ENCODE measurements at regions not wholly inside any gene's neighbourhood (a gene's known extent, or its start where the extent isn't known, plus 50 kb on each side); places are given as distances from the start of the nearest gene placed in this dataset.

DNA sequence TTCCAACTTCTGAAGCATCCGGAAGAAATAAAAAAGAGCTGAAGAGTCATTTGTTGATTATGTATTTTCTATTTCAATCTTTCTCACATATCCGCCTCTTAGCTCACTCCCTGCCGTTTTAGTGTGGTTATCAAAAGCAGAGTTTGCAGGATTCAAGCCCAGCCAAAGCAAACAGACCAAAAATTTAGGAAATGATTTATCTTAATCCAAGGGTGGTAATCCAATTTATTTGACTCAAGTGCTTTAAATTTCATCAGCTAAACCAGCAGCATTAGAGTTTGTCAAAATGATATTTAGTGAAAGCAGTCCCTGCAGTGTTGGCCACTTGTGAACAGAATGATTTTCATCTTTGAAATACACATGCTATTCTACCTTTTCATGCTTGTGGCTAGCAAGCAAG lies 129.3 kb upstream of the CCDC68 start:
- TF ChIP-seq, protein P1, sequence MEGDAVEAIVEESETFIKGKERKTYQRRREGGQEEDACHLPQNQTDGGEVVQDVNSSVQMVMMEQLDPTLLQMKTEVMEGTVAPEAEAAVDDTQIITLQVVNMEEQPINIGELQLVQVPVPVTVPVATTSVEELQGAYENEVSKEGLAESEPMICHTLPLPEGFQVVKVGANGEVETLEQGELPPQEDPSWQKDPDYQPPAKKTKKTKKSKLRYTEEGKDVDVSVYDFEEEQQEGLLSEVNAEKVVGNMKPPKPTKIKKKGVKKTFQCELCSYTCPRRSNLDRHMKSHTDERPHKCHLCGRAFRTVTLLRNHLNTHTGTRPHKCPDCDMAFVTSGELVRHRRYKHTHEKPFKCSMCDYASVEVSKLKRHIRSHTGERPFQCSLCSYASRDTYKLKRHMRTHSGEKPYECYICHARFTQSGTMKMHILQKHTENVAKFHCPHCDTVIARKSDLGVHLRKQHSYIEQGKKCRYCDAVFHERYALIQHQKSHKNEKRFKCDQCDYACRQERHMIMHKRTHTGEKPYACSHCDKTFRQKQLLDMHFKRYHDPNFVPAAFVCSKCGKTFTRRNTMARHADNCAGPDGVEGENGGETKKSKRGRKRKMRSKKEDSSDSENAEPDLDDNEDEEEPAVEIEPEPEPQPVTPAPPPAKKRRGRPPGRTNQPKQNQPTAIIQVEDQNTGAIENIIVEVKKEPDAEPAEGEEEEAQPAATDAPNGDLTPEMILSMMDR (IDR thresholded peaks at IDR 0.05; ENCODE audit: borderline replicate concordance, insufficient read depth, low read depth, low read length), result no peak
- H3K4me3 ChIP-seq (ENCODE audit: low read depth, low read length), result no peak overlapping the region

DNA sequence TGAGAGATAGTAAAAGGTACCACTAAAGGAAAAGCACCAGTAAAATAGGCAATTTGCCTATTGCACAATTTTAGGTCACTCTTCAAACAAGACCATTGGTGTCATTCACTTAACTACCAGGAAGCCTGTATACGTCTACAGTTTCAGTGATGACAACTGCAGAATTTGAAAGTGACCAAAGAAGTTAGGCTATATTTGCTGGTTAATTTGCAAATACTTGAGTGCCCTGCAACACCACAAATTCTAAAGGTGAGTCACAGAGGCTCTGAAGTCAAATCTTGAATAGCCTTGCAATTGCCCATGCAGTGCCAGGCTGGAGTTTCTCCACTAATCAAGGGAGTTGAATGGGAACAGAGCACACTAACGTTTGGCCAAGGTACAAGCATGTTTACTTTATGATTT lies 128.7 kb upstream of the CCDC68 start:
- TF ChIP-seq, protein P1 (IDR thresholded peaks at IDR 0.05; ENCODE audit: borderline replicate concordance, insufficient read depth, low read depth, low read length), result no peak
- no peak overlapping the region for H3K4me3 ChIP-seq (ENCODE audit: low read depth, low read length)

DNA sequence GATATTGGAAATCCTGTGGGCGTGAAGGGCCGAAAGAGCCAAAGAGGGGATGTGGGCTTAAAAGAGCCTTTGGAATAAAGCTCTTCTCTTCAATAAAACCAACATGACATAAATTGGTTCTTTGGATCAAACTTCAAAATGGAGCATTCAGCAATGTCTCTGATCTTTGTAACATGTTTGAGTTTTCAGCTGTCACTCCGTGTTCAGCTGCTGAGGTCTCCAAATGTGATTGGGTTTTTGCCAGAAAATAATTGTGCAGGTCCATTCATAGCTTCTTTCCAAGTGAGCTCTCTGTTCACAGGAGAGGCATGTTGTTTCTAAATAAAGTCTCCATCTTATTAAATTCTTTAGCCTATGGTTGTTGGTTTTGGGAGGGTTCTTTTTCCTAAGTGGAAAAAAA lies 127.6 kb upstream of the CCDC68 start:
- no peak overlapping the region for H3K4me3 ChIP-seq (ENCODE audit: low read depth, low read length)
- TF ChIP-seq, protein P1 (IDR thresholded peaks at IDR 0.05; ENCODE audit: borderline replicate concordance, insufficient read depth, low read depth, low read length), result no peak

DNA sequence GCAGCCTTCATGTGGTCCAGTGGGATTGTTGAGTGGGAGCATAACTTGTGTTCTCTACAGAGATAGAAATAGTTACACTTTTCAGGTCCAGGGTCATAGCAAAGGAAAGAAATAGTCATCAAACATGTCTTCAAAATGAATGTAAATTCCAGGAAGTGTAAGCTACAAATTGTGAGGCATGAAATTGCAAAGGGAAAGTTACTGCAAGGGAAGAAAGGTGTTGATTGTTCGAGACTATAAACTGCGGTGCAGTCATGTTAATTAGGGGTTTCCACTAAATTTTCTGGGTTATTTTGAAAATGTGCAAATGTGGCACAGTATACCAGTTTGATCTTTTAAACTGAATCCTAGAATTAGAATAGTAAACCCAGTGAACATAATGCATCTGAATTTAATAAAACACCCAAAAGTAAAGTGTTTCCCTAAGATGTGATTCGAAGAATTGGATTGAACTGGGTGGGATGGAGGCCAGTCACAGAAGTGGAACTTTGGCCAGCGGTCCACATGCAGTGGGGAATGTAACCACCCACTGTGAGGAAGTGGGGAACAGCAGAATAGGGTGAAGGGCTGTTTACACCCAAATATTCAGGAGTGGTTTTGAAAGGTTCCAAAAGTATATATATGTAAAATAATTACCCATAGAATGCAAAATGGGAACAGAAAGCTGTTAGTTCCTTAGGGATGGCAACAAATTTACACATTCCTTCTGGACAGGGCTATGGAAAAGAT lies 126.5 kb upstream of the CCDC68 start:
- H3K4me3 ChIP-seq (ENCODE audit: low read depth, low read length), result no peak overlapping the region
- TF ChIP-seq, protein P1 (IDR thresholded peaks at IDR 0.05; ENCODE audit: borderline replicate concordance, insufficient read depth, low read depth, low read length), result no peak

DNA sequence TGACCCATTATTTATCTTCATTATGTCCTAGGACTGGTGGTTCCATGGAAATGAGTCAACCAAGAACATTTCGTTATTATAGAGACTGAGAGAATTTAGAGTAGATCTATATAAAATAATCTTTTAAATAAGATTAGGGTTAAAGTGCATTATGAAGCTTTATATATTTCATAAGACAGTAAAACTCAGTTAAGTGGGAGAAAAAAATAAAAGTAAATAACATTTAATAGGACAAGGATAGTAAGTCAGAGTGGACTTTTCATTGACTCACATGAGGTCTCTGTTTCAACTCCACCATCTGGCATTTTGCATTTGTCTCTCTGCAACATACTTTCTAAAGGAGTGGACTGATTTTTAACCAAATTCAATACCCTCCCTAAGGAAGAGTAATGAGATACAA lies 125.3 kb upstream of the CCDC68 start:
- TF ChIP-seq, protein P1 (IDR thresholded peaks at IDR 0.05; ENCODE audit: borderline replicate concordance, insufficient read depth, low read depth, low read length), result no peak
- H3K4me3 ChIP-seq (ENCODE audit: low read depth, low read length), result no peak overlapping the region

DNA sequence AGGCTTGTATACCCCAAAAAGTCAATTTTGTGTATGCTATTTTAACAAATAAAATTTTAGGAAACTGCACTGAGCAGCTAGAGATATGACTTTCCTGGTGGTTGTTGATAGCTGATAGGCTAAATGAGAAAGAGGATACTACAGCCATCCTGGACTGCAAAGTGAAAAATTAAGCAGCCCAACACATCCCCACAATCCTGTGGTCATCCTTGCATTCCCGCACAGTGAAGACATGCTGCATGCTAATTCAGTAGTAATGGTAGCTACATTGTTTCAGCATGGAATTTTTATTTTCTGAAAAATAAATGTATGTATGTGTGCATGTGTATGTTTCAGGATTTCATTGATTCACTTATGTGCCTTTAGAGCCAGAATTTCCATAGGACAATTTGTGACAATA lies 124.2 kb upstream of the CCDC68 start:
- H3K4me3 ChIP-seq (ENCODE audit: low read depth, low read length), result no peak overlapping the region
- TF ChIP-seq, protein P1 (IDR thresholded peaks at IDR 0.05; ENCODE audit: borderline replicate concordance, insufficient read depth, low read depth, low read length), result no peak

All from GM12875 (cell line).